Endothelial cell of umbilical vein (primary cell): ENCODE measurements at regions not wholly inside any gene's neighbourhood (a gene's known extent, or its start where the extent isn't known, plus 50 kb on each side); places are given as distances from the start of the nearest gene placed in this dataset.
A peak's percentile ranks its signal among the peaks of the same experiment; 100 is the strongest.

Experiments
- BruUV-seq: library from RNA; stranded (reverse); fragments of 400-500 nt; replicated peaks from 2 replicates; lab custom pipeline; 2021; lab: Mats Ljungman, UMichigan
- CTCF ChIA-PET: fragments of 300-600, 350-600 bp; sonication (Branson Sonifier 250); formaldehyde crosslinking; loops from one replicate; lab custom pipeline; 2021; ENCODE audit warnings: antibody characterized with exemption, inconsistent platforms; lab: Charles Lee
- POLR2A ChIA-PET: fragments of 300-600, 350-600 bp; sonication (Branson Sonifier 250); formaldehyde crosslinking; loops from one replicate; lab custom pipeline; 2021; ENCODE audit warnings: antibody characterized with exemption, inconsistent platforms; lab: Charles Lee
- DNase-seq: peaks from one replicate; pipeline ENCODE4 v3.0.0-alpha.2; 2011; ENCODE audit warnings: low read depth, low spot score
- FAIRE-seq: peaks from 2 replicates; lab custom pipeline; 2011; peaks lifted over from hg19 to GRCh38; lab: Jason Lieb, UNC
- H2AFZ ChIP-seq: 2 replicates; pipeline ENCODE4 v1.6.0; 2012; ENCODE audit warnings: low read depth, low read length, control low read depth, inconsistent platforms
- H3K27ac ChIP-seq: 2 replicates; pipeline ENCODE4 v1.5.1; 2011; ENCODE audit warnings: low read depth, mild to moderate bottlenecking, control low read depth, low read length, moderate library complexity; ENCODE audit not compliant: insufficient read depth
- H3K27me3 ChIP-seq, 2 experiments: 2 replicates each; pipeline versions ENCODE4 v1.6.0 to v1.6.1; 2011; ENCODE audit warnings: low read length in 2 of 2, mixed read lengths in 1 of 2; ENCODE audit not compliant: control insufficient read depth in 2 of 2, insufficient read depth in 2 of 2
- H3K36me3 ChIP-seq, 2 experiments: 2 replicates in 1 of 2; 3 replicates in 1 of 2; pipeline ENCODE4 v1.5.1; 2011; ENCODE audit warnings: low read length in 2 of 2, mild to moderate bottlenecking in 1 of 2, moderate library complexity in 1 of 2; ENCODE audit not compliant: control insufficient read depth in 2 of 2, insufficient read depth in 2 of 2; ENCODE audit errors: extremely low read depth in 1 of 2
- H3K4me1 ChIP-seq: 3 replicates; pipeline ENCODE4 v1.5.1; 2011; ENCODE audit warnings: mild to moderate bottlenecking, low read length; ENCODE audit not compliant: control insufficient read depth, insufficient read depth; ENCODE audit errors: extremely low read depth
- H3K4me2 ChIP-seq: 2 replicates; pipeline ENCODE4 v1.6.1; 2011; ENCODE audit warnings: low read length, control low read depth, mixed read lengths; ENCODE audit not compliant: insufficient read depth
- H3K4me3 ChIP-seq, 3 experiments: fragments of 200-600 bp in 1 of 3; sonication (generic), shearing (Covaris generic) in 1 of 3; replicated peaks in 1 of 3; 2 replicates each; pipeline ENCODE4 v1.5.1; 2011 to 2016; ENCODE audit warnings: control low read depth in 3 of 3, low read length in 3 of 3, mild to moderate bottlenecking in 2 of 3, inconsistent platforms in 1 of 3, low read depth in 1 of 3, moderate library complexity in 1 of 3; ENCODE audit not compliant: insufficient read depth in 1 of 3
- H3K79me2 ChIP-seq: 2 replicates; pipeline ENCODE4 v1.6.0; 2012; ENCODE audit warnings: low read length, inconsistent platforms; ENCODE audit not compliant: control insufficient read depth, insufficient read depth
- H3K9ac ChIP-seq: replicated peaks from 2 replicates; pipeline ENCODE3; 2011; ENCODE audit warnings: low read length, control low read depth; ENCODE audit not compliant: insufficient read depth; ENCODE audit errors: extremely low read depth
- H3K9me1 ChIP-seq: replicated peaks from 3 replicates; pipeline ENCODE4 v1.6.0; 2011; ENCODE audit warnings: mild to moderate bottlenecking, low read length; ENCODE audit not compliant: control insufficient read depth, insufficient read depth; ENCODE audit errors: extremely low read depth
- H3K9me3 ChIP-seq: replicated peaks from 2 replicates; pipeline ENCODE4 v1.5.1; 2012; ENCODE audit warnings: low read length, inconsistent platforms; ENCODE audit not compliant: control insufficient read depth, insufficient read depth
- H4K20me1 ChIP-seq: replicated peaks from 2 replicates; pipeline ENCODE3; 2011; ENCODE audit warnings: mild to moderate bottlenecking, low read length; ENCODE audit not compliant: control insufficient read depth, insufficient read depth; ENCODE audit errors: extremely low read depth
- FOS ChIP-seq: IDR thresholded peaks from 2 replicates; pipeline ENCODE4 v1.6.1; 2011; ENCODE audit warnings: mild to moderate bottlenecking, low read length, moderate library complexity, borderline replicate concordance; ENCODE audit not compliant: insufficient read depth
- GATA2 ChIP-seq: IDR thresholded peaks from 2 replicates; pipeline ENCODE4 v1.7.0; 2011; ENCODE audit warnings: low read depth, mild to moderate bottlenecking, moderate library complexity, mixed read lengths, low read length; ENCODE audit not compliant: insufficient read length, insufficient read depth
- JUN ChIP-seq: IDR thresholded peaks from 2 replicates; pipeline ENCODE4 v1.6.1; 2011; ENCODE audit warnings: borderline replicate concordance, low read depth; ENCODE audit not compliant: insufficient read length, insufficient read depth
- POLR2A ChIP-seq: IDR thresholded peaks from 2 replicates; pipeline ENCODE4 v1.6.1; 2012; ENCODE audit warnings: low read depth, mild to moderate bottlenecking, control low read depth, low read length
- POLR2AphosphoS5 ChIP-seq: IDR thresholded peaks from 2 replicates; pipeline ENCODE4 v1.6.1; 2012; ENCODE audit warnings: low read depth, mild to moderate bottlenecking, control low read depth, low read length, moderate library complexity; ENCODE audit not compliant: insufficient read depth
- dilution Hi-C: fragments of 300-500 bp; cut with MboI; formaldehyde crosslinking; loops from one replicate; pipeline ENCODE4 v1.15.0; 2019; ENCODE audit warnings: low sequenced_read_pairs; ENCODE audit not compliant: extremely low pct_ligation_motif_present
- intact Hi-C: fragments of 100-400 bp; cut with micrococcal nuclease; formaldehyde crosslinking; loops from one replicate; pipeline ENCODE4 v1.10.0; 2022

GRCh38 chr3:180403156-180403555 is 198.8 kb upstream of the TTC14 start:
- Histone ChIP-seq H3K4me3 (no peak overlapping the region), H4K20me1 (no peaks in the 10 kb centered on the region), H3K36me3 (no peaks in the 10 kb centered on the region), H3K4me2 (no peak overlapping the region), H3K9me1 (no peaks in the 10 kb centered on the region), H2AFZ (no peak overlapping the region), H3K4me1 (no peaks in the 10 kb centered on the region), H3K27ac (no peak overlapping the region), H3K9me3 (no peaks in the 10 kb centered on the region), H3K79me2 (no peaks in the 10 kb centered on the region), H3K27me3 (no peaks in the 10 kb centered on the region), H3K9ac (no peak overlapping the region)
- POLR2A ChIA-PET, result no interaction called here
- TF ChIP-seq FOS, result no peak
- TF ChIP-seq GATA2, result peak; percentile 24
- CTCF ChIA-PET, result interaction anchor here (1.4 kb wide), 1 partner anchor 24 kb away, joined by 3 read pairs; no protein-coding TSS in a partner anchor
- intact Hi-C loops (no loop called here), dilution Hi-C loops (no loop called here)
- DNase-seq (no peak), FAIRE-seq (no peak)
- BruUV-seq, result no TSS peak

GRCh38 chr3:180408654-180409053 is 193.3 kb upstream of the TTC14 start:
- no peak overlapping the region for H3K9ac ChIP-seq
- TF ChIP-seq POLR2AphosphoS5 (no peak), FOS (peak; percentile 85), JUN (no peak), POLR2A (no peak), GATA2 (peak; percentile 41)
- dilution Hi-C loops, result no loop called here
- no peaks in the 10 kb centered on the region for H3K79me2 ChIP-seq
- H3K4me3 ChIP-seq, result no peak overlapping the region
- no peaks in the 10 kb centered on the region for H3K9me3 ChIP-seq
- CTCF ChIA-PET, result no interaction called here
- DNase-seq (peak; percentile 45), FAIRE-seq (no peak)
- no peaks in the 10 kb centered on the region for H4K20me1 ChIP-seq
- no TSS peak for BruUV-seq
- POLR2A ChIA-PET, result no interaction called here
- no peaks in the 10 kb centered on the region for H3K36me3 ChIP-seq
- H3K27me3 ChIP-seq, result no peaks in the 10 kb centered on the region
- peak overlapping the region; percentile 12 for H3K4me2 ChIP-seq
- H3K27ac ChIP-seq, result no peak overlapping the region
- H2AFZ ChIP-seq, result no peak overlapping the region
- peaks cover 8% of the 10 kb centered on the region for H3K4me1 ChIP-seq
- H3K9me1 ChIP-seq, result no peaks in the 10 kb centered on the region
- intact Hi-C loops, result no loop called here
